ENCODE measurements at regions not wholly inside any gene's neighbourhood (a gene's known extent, or its start where the extent isn't known, plus 50 kb on each side); places are given as distances from the start of the nearest gene placed in this dataset.

GRCh38 chr1:143667730-143668129 lies 304.1 kb downstream of the FAM72C start:
- TF ChIP-seq, protein P1, sequence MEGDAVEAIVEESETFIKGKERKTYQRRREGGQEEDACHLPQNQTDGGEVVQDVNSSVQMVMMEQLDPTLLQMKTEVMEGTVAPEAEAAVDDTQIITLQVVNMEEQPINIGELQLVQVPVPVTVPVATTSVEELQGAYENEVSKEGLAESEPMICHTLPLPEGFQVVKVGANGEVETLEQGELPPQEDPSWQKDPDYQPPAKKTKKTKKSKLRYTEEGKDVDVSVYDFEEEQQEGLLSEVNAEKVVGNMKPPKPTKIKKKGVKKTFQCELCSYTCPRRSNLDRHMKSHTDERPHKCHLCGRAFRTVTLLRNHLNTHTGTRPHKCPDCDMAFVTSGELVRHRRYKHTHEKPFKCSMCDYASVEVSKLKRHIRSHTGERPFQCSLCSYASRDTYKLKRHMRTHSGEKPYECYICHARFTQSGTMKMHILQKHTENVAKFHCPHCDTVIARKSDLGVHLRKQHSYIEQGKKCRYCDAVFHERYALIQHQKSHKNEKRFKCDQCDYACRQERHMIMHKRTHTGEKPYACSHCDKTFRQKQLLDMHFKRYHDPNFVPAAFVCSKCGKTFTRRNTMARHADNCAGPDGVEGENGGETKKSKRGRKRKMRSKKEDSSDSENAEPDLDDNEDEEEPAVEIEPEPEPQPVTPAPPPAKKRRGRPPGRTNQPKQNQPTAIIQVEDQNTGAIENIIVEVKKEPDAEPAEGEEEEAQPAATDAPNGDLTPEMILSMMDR (IDR thresholded peaks at IDR 0.05) = no peak
- no peak for TF ChIP-seq POLR2A (IDR thresholded peaks at IDR 0.05)

Measured in Peyer's patch (tissue), 4 donors.